GM18867 (cell line): ENCODE measurements at regions not wholly inside any gene's neighbourhood (a gene's known extent, or its start where the extent isn't known, plus 50 kb on each side); places are given as distances from the start of the nearest gene placed in this dataset.

ENCODE experiments used
- ATAC-seq: cut with Tn5 transposase; IDR thresholded peaks from one replicate; pipeline ENCODE4 v1.9.1; 2021; ENCODE audit warnings: mild to moderate bottlenecking, moderate library complexity; ENCODE audit not compliant: unreplicated experiment

DNA sequence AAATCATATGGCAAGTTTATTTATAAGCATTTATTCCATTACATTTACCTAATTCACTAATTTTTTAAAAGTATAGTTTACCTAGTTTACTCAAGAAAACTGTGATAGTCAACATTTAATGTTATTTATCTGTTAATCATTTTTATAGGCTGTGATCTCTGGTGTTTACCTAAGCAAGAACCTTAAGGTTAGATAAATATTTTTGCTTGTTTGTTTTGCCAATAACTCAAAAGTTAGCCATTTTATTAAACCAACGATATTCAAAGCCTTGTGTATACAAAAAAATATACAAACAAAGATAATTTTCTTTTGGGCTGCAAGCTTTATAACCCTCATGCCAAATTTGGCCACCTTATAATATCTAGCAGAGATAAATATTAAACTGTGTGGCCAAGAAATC lies 157.3 kb downstream of the SLCO1B3 start:
- no peak for ATAC-seq

DNA sequence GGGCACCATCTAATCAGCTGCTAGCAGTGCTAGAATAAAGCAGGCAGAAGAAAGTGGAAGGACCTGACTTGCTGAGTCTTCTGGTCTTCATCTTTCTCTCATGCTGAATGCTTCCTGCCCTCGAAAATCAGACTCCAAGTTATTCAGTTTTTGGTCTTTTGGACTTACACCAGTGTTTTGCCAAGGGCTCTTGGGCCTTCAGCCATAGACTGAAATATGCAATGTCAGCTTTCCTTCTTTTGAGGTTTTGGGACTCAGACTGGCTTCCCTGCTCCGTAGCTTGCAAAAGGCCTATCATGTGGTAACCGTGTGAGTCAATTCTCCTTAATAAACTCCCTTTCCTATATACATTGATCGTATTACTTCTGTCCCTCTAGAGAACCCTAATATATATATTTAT lies 159.3 kb downstream of the SLCO1B3 start:
- no peak for ATAC-seq

DNA sequence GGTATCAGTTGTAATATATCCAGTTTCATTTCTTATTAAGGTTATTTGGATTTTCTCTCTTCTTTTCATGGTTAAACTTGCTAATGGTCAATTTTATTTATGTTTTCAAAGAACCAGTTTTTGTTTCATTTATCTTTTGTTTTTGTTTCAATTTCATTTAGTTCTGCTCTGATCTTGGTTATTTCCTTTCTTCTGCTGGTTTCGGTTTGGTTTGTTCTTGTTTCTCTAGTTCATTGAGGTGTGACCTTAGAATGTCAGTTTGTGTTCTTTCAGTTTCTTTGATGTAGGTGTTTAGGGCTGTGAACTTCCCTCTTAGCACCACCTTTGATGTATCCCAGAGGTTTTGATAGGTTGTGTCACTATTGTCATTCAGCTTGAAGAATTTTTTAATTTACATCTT lies 145.6 kb upstream of the SLCO1B1 start:
- peak; percentile 54 for ATAC-seq

DNA sequence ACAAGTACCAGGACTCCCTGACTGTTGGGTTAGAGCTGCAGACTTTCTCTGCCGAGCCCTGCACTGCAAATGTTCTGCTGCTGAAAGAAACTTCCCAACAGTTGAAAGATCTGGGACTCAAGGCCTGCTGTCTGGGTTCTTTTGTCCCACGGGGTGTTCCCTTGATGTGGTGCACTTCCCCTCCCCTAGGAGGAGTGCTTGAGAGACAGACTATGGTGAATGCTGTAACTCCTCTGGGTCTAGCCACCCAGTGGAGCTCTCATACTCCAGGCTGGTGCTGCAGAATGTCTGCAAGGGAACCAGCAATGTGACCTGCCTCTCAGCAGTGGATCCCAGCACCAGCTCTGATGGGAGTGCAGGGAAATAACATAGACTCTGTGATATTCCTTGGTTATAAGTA lies 129.2 kb upstream of the SLCO1B1 start:
- no peak for ATAC-seq

DNA sequence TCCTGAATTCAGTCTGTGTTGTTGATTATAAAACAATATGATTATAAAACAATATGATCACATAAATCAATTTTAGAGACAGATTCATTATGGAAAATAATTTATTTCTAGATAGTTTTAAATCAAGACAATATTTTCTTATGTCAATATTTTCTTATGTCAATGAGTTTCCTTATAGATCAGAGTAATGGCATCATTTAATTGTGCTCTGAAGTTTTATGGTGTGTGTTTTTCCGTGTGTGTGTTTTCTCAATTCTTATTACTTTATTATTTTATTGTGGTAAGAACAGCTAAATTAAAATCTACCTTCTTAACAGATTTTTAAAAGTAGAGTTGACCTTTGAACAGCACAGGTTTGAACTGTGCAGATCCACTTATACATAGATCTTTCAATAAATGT lies 105.3 kb upstream of the SLCO1B1 start:
- ATAC-seq: no peak

DNA sequence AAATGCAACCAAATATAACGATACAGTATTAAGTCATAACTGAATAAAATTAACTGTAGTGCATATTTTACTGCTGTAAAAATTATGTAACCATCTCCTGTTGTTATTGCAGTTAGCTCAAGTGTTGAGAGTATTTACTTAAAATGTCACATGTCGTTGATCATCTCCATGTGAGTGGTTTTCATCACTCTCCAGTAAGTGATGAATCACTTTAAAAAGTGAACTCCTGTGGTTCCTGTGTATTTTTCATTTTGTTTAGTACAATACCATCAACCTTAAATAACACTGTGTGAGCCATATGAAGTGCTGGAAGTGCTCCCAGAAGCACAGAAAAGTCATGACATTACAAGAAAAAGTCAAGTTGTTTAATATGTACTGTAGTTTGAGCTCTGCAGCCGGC lies 104.7 kb upstream of the SLCO1B1 start:
- ATAC-seq: no peak

DNA sequence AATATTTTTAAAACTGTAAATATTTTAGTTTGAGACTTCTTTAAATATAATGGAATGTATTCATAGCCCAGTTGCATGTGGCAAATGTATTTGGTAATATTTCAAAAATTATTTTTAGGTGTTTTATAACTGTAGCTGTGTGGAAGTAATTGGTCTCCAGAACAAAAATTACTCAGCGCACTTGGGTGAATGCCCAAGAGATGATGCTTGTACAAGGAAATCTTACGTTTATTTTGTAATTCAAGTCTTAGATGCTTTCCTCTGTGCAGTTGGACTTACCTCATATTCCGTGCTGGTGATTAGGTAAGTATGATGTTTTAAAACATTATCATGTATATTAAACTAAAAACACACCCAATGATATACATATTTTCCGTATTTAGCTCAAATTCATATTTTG lies 76.7 kb upstream of the SLCO1B1 start:
- no peak for ATAC-seq

DNA sequence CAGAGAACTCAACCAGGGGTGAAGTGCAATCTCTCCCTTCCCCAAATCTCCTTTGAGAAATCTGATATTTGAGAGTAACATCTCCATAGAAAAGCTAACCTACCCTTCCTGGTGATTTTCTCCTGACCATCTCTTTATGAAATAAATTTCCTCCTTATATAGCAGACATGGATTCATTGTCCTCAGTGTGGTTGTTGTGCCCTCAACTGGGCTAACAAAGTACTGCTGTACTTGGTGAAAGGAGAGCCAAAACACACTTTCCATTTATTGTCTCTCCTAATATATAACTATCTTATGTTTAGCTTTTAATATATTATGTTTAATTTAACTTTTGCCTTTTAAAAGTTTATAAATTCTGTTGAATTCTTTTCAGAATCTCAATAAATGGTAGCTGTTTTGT lies 65.1 kb upstream of the SLCO1B1 start:
- ATAC-seq: no peak

DNA sequence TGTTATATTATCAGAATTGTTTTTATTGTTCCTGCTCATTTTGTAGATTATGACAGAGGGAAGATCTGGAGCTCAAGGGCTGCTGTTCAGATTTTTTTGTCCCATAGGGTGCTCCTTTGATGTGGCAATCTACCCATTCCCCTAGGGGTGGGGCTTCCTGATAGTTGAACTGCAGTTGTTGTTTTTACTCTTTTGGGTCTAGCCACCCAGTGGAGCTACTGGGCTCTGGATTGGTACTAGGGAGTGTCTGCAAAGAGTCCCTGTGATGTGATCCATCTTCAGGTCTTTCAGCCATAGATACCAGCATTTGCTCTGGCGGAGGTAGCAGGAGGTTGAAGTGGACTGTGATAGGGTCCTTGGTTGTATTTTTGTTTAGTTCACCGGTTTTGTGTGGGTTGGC lies 57.9 kb upstream of the SLCO1B1 start:
- ATAC-seq: no peak

DNA sequence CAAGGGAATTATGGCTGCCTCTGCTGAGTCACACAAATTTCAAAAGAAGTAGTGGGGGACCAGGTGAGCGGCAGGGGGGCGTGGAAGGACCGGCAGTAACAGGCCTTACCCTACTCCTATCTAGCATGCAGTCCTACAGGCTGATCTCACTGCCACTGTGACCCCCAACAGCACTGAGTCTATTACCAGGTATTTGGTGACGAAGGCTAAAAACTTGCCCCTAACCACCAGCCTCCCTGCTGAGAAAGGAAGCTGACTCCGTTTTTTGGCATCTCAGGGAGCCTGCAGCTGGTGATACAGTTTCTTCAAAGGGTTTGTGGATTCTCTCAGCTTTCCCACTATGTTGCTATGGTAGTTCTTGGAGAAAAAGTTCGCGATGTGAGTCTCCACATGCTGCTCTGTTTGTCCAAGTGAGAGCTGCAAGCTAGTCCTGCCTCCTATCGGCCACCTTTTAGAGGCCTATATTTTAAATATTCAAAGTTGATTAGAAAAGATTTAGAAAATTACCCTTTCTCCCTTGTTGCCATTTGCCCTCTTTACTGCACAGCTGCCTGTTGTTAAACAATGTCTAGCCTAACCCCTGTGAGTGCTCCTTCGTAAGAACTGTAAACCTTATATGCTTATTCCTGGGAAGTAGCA lies 57.1 kb upstream of the SLCO1B1 start:
- no peak for ATAC-seq
